SJCRH30 (cell line): ENCODE measurements at regions not wholly inside any gene's neighbourhood (a gene's known extent, or its start where the extent isn't known, plus 50 kb on each side); places are given as distances from the start of the nearest gene placed in this dataset.
A peak's percentile ranks its signal among the peaks of the same experiment; 100 is the strongest.
"Not testable (repeated sequence)": the region's sequence is repeated elsewhere in the genome, so short reads cannot be mapped to it uniquely, and the experiment has no call there.

Experiments used
- DNase-seq, 2 experiments: peaks; one replicate each; pipeline ENCODE4 v3.0.0-alpha.2; 2015 to 2020
- H3K27ac ChIP-seq: fragments of 250-450 bp; sonication (Bioruptor Pico); 2 replicates; pipeline ENCODE4 v1.5.1; 2020; ENCODE audit warnings: mild to moderate bottlenecking, moderate library complexity
- H3K27me3 ChIP-seq: fragments of 250-450 bp; sonication (Bioruptor Pico); 2 replicates; pipeline ENCODE4 v1.5.1; 2020; ENCODE audit warnings: mild to moderate bottlenecking, moderate library complexity
- H3K36me3 ChIP-seq: fragments of 250-450 bp; sonication (Bioruptor Pico); 2 replicates; pipeline ENCODE4 v1.5.1; 2020; ENCODE audit warnings: mild to moderate bottlenecking, moderate library complexity
- H3K4me1 ChIP-seq: fragments of 250-450 bp; sonication (Bioruptor Pico); 2 replicates; pipeline ENCODE4 v1.5.1; 2020; ENCODE audit warnings: mild to moderate bottlenecking, moderate library complexity
- H3K4me3 ChIP-seq: fragments of 250-450 bp; sonication (Bioruptor Pico); 2 replicates; pipeline ENCODE4 v1.5.1; 2020; ENCODE audit warnings: mild to moderate bottlenecking, moderate library complexity
- H3K9me3 ChIP-seq: fragments of 250-450 bp; sonication (Bioruptor Pico); replicated peaks from 2 replicates; pipeline ENCODE4 v1.5.1; 2020; ENCODE audit warnings: mild to moderate bottlenecking, moderate library complexity

DNA sequence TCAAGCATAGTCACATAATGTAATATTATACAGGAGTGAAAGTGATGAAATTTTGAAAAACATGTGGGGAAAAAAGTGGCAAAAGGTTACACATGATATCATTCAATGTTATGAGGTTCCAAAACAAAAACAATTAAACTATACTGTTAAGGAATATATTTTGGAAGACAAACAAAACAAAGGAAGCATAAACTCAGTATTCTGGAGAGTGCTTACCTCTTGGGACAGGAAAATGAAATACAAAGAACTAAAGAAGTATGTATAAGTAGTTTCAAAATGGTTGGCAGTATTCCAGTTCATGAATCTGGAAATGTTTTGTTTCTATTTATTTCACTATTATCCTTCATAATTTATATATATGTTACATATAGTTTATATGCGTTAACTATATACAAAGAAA, 213.5 kb downstream of the MOXD1 start:
- Histone ChIP-seq H3K36me3 (no peaks in the 10 kb centered on the region), H3K9me3 (peaks cover 3% of the 10 kb centered on the region; the same call in 1 of the 2 replicates), H3K4me3 (no peak overlapping the region), H3K27me3 (no peaks in the 10 kb centered on the region), H3K27ac (no peak overlapping the region), H3K4me1 (peaks cover 18% of the 10 kb centered on the region)
- no peak for DNase-seq

DNA sequence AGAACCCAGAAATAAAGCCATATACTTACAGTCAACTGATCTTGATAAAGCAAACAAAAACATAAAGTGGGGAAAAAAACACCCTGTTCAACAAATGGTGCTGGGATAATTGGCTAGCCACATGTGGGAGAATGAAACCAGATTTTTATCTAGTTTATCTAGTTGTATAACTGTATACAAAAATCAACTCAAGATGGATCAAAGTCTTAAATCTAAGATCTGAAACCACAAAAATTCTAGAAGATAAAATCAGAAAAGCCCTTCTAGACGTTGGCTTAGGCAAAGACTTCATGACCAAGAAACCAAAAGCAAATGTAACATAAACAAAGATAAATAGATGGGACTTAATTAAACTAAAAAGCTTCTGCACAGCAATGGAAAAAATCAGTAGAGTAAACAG, 216.3 kb downstream of the MOXD1 start:
- not testable (repeated sequence) for H3K27me3 ChIP-seq, DNase-seq, H3K4me3 ChIP-seq, H3K36me3 ChIP-seq, H3K27ac ChIP-seq, H3K9me3 ChIP-seq
- H3K4me1 ChIP-seq, result peaks cover 12% of the 10 kb centered on the region

DNA sequence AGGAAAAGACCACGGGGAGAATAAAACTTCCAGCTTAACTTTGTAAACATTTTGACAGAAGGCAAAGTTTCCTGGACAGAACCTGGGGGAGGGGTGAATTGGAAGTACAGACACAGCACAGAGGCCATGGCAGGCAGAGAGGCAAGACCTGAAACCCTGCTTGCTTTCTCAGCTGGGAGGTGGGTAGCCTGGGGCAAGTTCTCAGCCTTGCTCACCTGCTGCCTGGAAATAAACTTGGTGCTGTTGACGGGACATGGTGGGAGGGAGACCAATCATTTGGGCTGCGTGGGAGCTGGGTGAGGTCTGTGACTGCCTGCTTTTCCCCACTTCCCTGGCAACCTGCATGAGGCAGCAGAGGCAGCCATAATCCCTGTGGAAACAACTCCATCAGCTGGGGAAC, 221.3 kb downstream of the MOXD1 start:
- DNase-seq, result peak in 1 of 2 experiments; percentile 26
- H3K4me3 ChIP-seq, result no peak overlapping the region
- H3K9me3 ChIP-seq, result no peaks in the 10 kb centered on the region; the same call in 1 of the 2 replicates
- no peaks in the 10 kb centered on the region for H3K27me3 ChIP-seq
- H3K4me1 ChIP-seq, result no peaks in the 10 kb centered on the region
- no peaks in the 10 kb centered on the region for H3K36me3 ChIP-seq
- H3K27ac ChIP-seq, result no peak overlapping the region

DNA sequence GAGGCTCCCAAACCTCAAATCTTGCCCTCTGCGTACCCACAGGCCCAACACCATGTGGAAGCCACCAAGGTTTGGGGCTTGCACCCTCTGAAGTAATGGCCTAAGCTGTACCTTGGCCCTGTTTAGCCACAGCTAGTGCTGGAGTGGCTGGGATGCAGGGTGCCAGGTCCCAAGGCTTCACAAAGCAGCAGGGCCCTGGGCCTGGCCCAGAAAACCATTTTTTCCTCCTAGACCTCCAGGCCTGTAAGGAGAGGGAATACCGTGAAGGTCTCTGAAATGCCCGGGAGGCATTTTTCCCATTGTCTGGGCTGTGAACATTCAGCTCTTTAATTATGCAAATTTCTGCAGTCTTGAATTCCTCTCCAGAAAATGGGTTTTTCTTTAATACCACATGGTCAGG, 223.7 kb upstream of the CCN2 start:
- no peaks in the 10 kb centered on the region for H3K27me3 ChIP-seq
- H3K4me3 ChIP-seq, result no peak overlapping the region
- DNase-seq, result no peak
- H3K9me3 ChIP-seq, result no peaks in the 10 kb centered on the region; the same call in 1 of the 2 replicates
- no peaks in the 10 kb centered on the region for H3K36me3 ChIP-seq
- no peaks in the 10 kb centered on the region for H3K4me1 ChIP-seq
- H3K27ac ChIP-seq, result no peak overlapping the region

DNA sequence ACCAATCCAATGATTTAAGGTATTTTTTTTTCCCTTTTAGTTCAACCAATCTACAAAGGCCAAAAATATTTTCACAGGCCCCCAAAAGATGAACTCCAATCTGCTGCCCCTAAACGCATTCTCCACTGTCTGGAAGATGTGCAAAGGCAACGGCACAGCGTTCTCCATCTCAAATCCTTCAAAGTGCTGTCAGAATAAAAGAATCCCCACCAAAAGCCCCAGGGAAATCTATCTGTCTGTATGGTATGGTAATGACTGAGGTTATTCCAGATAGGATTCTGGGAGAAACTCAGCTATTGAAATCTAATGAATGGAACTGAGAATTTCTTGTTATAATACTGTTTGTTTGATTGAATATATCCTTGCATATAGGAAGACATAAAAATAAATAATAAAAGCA, 217.8 kb upstream of the CCN2 start:
- Histone ChIP-seq H3K27ac (no peak overlapping the region), H3K27me3 (no peaks in the 10 kb centered on the region), H3K9me3 (0 out of 2 replicates have a peak, but pooled peaks cover 2% of the 10 kb centered on the region), H3K36me3 (no peaks in the 10 kb centered on the region), H3K4me3 (no peak overlapping the region), H3K4me1 (peaks cover 5% of the 10 kb centered on the region; the same call in 1 of the 2 replicates)
- DNase-seq, result no peak

DNA sequence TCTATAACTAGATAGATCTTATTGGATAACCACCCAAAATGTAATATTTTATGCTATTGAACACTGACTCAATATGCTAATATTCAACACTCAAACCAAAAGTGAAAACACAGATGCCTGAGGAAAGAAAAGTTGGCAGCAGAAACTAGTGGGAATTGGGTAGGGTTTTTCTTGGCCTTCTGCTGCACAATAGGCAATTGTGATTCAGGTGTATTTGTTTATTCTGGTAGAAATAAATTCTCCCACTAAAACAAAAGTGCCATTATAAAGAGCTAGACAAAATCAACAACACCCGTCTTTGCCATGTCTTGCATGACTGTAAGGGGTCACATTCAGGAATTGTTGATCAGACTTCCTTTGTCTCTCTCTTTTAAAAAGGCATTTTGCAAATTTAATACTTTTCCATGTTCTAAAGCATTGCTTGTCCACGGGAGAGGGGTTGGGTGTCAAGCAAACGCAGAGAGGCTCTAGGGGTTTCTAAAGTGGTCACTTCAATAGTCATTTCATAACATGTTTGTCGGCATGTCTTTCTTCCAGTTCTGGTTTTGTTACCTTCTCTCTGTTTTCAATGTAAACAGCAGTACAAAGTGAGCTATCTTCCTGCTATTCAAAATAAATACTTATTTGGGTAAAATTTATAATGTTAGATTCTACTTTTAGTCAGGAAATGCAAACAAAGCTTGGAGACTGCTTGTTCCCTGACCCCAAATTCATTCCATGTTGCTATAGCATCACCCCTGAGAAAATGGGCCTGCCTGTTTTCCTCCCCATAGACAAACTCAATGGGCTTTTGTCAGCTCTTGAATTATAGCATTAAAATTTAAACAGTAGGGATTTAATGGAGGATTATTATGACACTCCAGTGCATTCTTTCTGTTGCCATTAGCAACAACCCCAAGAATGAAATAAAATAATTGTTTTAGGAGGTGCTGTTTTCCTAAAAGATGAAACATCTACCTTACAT, 217.0 kb upstream of the CCN2 start:
- DNase-seq, result peak in 1 of 2 experiments; percentile 26
- H3K27me3 ChIP-seq, result no peaks in the 10 kb centered on the region

DNA sequence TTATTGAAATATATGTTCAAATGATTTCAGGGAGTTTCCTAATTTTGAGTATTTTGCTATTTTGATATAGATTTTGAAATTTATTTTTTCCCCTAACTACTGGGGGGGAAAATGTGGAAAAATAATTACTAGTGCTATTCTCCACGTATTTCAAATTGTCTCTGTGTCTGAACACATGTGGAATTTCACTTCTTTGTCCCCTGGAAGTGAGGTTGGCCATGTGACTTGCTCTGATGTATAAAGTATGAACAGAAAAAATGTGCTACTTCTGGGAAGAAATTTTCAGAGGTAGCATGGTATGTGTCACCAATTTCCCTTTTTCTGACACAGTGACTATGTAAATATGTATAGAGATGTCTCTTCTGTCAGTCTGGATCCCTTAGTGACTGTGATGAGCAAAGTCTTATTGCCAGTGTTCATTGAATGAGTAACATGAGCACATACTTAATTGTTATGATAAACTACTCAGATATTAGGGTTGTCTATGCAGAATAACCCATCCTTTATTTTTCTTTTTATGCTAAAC, 215.4 kb upstream of the CCN2 start:
- H3K27ac ChIP-seq, result no peak overlapping the region
- no peaks in the 10 kb centered on the region for H3K27me3 ChIP-seq
- no peaks in the 10 kb centered on the region for H3K36me3 ChIP-seq
- H3K4me1 ChIP-seq, result peaks cover 5% of the 10 kb centered on the region; the same call in 1 of the 2 replicates
- H3K4me3 ChIP-seq, result no peak overlapping the region
- DNase-seq, result no peak
- H3K9me3 ChIP-seq, result 0 out of 2 replicates have a peak, but pooled peaks cover 2% of the 10 kb centered on the region

More for the DNA sequence above, 217.0 kb upstream of the CCN2 start:
- 0 out of 2 replicates have a peak, but pooled peaks cover 2% of the 10 kb centered on the region for H3K9me3 ChIP-seq
- H3K27ac ChIP-seq, result peak overlapping the region; percentile 13; the same call in 1 of the 2 replicates
- H3K36me3 ChIP-seq, result no peaks in the 10 kb centered on the region
- peaks cover 5% of the 10 kb centered on the region; the same call in 1 of the 2 replicates for H3K4me1 ChIP-seq
- no peak overlapping the region for H3K4me3 ChIP-seq

DNA sequence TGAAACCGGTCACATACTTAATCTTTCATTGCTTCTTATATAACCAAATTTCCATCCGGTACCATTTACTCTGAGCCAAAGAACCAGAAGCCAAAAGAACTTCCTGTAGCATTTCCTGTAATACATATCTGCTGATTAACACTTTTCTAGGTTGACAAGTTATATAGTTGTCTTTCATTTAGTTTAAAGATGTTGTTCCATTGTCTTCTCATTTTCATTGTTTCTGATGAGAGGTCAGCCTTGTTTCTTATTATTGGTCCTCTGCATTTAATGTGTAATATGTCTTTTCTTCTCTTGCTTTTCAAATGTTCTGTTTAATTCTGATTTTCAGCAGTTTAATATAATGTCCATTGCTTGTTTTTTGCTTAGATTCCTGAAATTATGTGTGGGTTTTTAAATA, 214.5 kb upstream of the CCN2 start:
- H3K4me1 ChIP-seq, result peaks cover 5% of the 10 kb centered on the region; the same call in 1 of the 2 replicates
- H3K27ac ChIP-seq, result no peak overlapping the region
- no peak overlapping the region for H3K4me3 ChIP-seq
- H3K27me3 ChIP-seq, result no peaks in the 10 kb centered on the region
- 0 out of 2 replicates have a peak, but pooled peaks cover 2% of the 10 kb centered on the region for H3K9me3 ChIP-seq
- no peak for DNase-seq
- H3K36me3 ChIP-seq, result no peaks in the 10 kb centered on the region

DNA sequence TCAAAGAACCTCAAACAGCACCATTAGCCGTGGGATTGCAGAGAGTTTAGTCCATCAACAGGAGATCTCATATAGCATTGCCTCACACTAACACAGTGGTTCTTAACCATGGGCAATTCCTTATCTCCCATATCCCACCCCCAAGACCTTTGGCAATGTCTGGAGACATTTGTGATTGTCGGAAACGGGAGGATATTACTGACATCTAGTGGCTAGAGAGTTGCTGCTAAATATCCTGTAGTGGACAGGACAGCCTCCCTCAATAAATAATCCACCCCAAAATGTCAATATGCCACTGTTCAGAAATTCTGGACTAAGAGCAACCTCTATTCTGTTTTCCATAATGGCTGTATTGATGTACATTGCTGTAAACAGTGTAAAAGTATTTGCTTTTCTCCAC, 210.1 kb upstream of the CCN2 start:
- 0 out of 2 replicates have a peak, but pooled peaks cover 2% of the 10 kb centered on the region for H3K9me3 ChIP-seq
- no peaks in the 10 kb centered on the region for H3K4me1 ChIP-seq
- no peaks in the 10 kb centered on the region for H3K36me3 ChIP-seq
- no peaks in the 10 kb centered on the region for H3K27me3 ChIP-seq
- peak in 1 of 2 experiments; percentile 54 for DNase-seq
- no peak overlapping the region for H3K27ac ChIP-seq
- no peak overlapping the region for H3K4me3 ChIP-seq

DNA sequence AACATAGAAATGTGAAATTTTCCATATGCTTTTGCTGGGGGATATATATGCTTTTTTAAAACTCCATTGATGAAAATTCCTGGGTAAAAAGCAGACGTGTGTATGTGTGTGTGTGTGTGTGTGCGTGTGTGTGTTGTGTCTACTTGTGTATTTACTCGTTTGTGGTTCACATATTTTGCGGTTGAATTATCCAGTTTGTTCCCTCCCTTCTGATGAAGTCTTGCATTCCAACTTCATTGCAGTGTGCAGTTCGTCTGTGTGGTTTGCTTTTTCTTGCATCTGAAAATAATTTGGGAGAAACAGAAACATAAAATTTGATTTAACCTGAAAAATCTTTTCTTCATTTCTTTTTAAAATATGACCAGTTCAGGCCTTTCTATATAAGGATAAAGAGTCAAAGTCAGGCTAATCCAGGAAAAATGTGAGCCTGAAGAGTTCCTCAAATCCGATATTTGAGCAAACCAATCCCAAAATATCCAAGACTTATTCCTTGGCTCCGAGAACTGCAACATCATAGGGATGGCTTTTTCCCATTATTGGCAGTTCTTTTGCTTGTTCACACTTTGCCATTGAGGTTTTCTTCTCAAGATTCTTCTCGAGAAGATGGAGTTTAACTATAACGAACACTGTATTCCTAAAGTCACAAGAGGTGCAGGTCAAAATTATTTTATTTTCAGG, 202.2 kb upstream of the CCN2 start:
- Histone ChIP-seq H3K27ac (no peak overlapping the region), H3K4me3 (no peak overlapping the region), H3K9me3 (no peaks in the 10 kb centered on the region; the same call in 1 of the 2 replicates), H3K36me3 (no peaks in the 10 kb centered on the region), H3K27me3 (0 out of 2 replicates have a peak, but pooled peaks cover 3% of the 10 kb centered on the region), H3K4me1 (no peaks in the 10 kb centered on the region)
- no peak for DNase-seq

DNA sequence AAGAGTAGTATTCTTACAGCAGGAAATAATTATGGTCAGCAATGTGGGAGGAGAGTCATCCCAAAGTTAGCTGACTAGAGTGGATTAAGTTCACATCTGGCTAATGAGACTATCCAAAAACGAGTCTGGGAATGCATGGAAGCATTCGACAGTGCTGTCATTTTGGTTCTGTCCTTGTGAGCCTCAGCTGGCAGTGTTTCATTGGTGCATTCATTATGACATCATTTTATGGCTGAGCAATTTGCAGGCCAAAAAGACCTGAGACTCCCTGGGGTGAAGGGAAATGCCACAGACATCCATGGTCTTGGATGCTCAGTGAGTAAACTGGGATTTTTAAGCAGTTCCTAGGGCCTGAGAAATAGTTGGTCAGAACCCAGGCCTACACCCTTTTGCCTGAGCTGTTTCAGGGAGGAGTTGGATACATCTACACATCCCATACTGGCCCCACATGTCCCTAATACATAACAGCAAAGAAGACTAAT, 196.4 kb upstream of the CCN2 start:
- peak in 1 of 2 experiments; percentile 18 for DNase-seq
- H3K36me3 ChIP-seq, result no peaks in the 10 kb centered on the region
- no peak overlapping the region for H3K27ac ChIP-seq
- peaks cover 5% of the 10 kb centered on the region; the same call in 1 of the 2 replicates for H3K4me1 ChIP-seq
- H3K9me3 ChIP-seq, result peaks cover 3% of the 10 kb centered on the region
- no peak overlapping the region for H3K4me3 ChIP-seq
- H3K27me3 ChIP-seq, result 0 out of 2 replicates have a peak, but pooled peaks cover 3% of the 10 kb centered on the region

DNA sequence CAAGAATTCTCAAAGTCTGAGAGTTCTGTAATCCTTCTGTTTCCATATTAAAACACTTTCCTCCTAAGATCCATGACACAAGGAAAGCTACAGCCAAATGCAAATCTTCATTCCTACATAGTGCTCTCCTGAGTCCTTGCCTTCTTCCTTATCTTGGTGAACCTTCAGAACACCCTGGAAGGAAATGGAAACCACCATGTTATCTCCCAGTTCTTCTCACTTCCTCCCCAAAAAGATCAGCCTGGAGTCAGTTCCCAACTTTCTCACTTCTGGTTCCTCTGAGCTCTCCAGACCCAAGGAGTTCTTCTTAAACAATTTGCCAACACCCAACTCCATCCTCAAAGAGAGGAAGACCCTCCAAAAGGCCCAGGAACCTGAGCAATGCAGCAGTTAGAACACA, 193.3 kb upstream of the CCN2 start:
- Histone ChIP-seq H3K27ac (no peak overlapping the region), H3K9me3 (peaks cover 3% of the 10 kb centered on the region), H3K36me3 (no peaks in the 10 kb centered on the region), H3K4me3 (no peak overlapping the region), H3K4me1 (peaks cover 5% of the 10 kb centered on the region; the same call in 1 of the 2 replicates), H3K27me3 (no peaks in the 10 kb centered on the region)
- DNase-seq, result no peak

DNA sequence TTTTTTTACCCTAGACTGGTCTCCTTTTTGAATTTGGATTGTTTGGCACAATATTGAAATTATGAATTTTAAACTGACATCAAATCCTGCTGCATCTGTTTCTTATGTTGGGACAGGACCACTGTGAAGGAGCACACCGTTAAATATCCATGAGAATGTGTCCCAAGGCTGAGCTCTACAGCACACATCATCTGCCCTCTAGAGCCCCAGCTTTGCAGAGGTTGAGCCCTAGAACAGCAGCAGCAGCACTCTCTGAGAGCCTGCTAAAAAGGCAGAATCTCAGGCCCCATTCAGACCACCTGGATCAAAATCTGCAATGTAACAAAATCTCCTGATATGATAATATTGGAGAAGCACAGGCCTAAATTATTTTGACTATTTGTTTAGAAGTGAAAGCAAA, 192.1 kb upstream of the CCN2 start:
- Histone ChIP-seq H3K36me3 (no peaks in the 10 kb centered on the region), H3K4me1 (peaks cover 5% of the 10 kb centered on the region; the same call in 1 of the 2 replicates), H3K27ac (no peak overlapping the region), H3K27me3 (no peaks in the 10 kb centered on the region), H3K9me3 (peaks cover 2% of the 10 kb centered on the region; the same call in 1 of the 2 replicates), H3K4me3 (no peak overlapping the region)
- no peak for DNase-seq

DNA sequence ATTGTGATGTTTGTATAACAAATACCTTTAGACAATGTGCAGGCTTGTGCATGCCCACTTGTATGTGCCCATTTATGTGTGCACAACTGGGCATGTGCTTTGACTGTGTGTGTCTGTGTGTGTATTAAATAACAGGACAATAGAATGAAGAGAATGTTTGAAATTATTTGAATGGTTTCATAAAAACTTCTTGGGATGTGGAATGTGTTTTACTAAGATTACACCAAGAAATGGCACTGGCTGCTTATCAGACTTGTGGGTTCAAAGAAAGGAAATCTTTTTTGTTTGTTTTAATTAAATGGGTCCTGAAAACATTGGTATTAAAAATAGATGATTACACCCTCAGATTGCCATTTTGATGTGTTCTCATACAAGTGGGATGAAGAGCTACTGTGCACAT, 191.6 kb upstream of the CCN2 start:
- no peaks in the 10 kb centered on the region for H3K9me3 ChIP-seq
- no peak overlapping the region for H3K27ac ChIP-seq
- no peaks in the 10 kb centered on the region for H3K36me3 ChIP-seq
- no peak overlapping the region for H3K4me3 ChIP-seq
- H3K4me1 ChIP-seq, result peaks cover 4% of the 10 kb centered on the region; the same call in 1 of the 2 replicates
- no peaks in the 10 kb centered on the region for H3K27me3 ChIP-seq
- DNase-seq, result no peak
